ENCODE measurements at regions not wholly inside any gene's neighbourhood (a gene's known extent, or its start where the extent isn't known, plus 50 kb on each side); places are given as distances from the start of the nearest gene placed in this dataset.

- DNase-seq (ENCODE audit: low read depth, low spot score), result no peak
- TF ChIP-seq CTCF (IDR thresholded peaks at IDR 0.05; ENCODE audit: insufficient read depth, low read length, missing control alignments), result no peak
- POLR2A ChIA-PET, result interaction anchor here (1.0 to 1.6 kb wide), 2 partner anchors 15 to 16 kb away, joined by 3 to 5 read pairs; no protein-coding TSS in a partner anchor
- CTCF ChIA-PET, result interaction anchor here (0.8 to 4.1 kb wide), 6 partner anchors 10 to 330 kb away, joined by 3 to 34 read pairs (median 3); no protein-coding TSS in a partner anchor
- no peak overlapping the region; the same call in 1 of the 2 replicates for H3K4me3 ChIP-seq (ENCODE audit: low read depth, low read length)
Observed at GRCh38 chr3:170740726-170741591, 129.0 kb downstream of the RPL22L1 start.

- ChIA-PET POLR2A (no interaction called here), CTCF (interaction anchor here (1.2 to 4.1 kb wide), 2 partner anchors 71 to 108 kb away, joined by 3 to 34 read pairs; no protein-coding TSS in a partner anchor)
- no peak for DNase-seq (ENCODE audit: low read depth, low spot score)
- no peak overlapping the region for H3K4me3 ChIP-seq (ENCODE audit: low read depth, low read length)
- no peak for TF ChIP-seq CTCF (IDR thresholded peaks at IDR 0.05; ENCODE audit: insufficient read depth, low read length, missing control alignments)
Observed at GRCh38 chr3:170740285-170740684, 129.7 kb downstream of the RPL22L1 start.

GRCh38 chr3:170739410-170739809 is 130.6 kb downstream of the RPL22L1 start:
- TF ChIP-seq CTCF (IDR thresholded peaks at IDR 0.05; ENCODE audit: insufficient read depth, low read length, missing control alignments), result no peak
- CTCF ChIA-PET, result interaction anchor here (0.8 to 1.9 kb wide), 5 partner anchors 10 to 72 kb away, joined by 3 to 5 read pairs (median 4); no protein-coding TSS in a partner anchor
- POLR2A ChIA-PET, result no interaction called here
- no peak for DNase-seq (ENCODE audit: low read depth, low spot score)
- no peak overlapping the region for H3K4me3 ChIP-seq (ENCODE audit: low read depth, low read length)

- ChIA-PET CTCF (interaction anchor here (0.8 to 1.9 kb wide), 5 partner anchors 10 to 72 kb away, joined by 3 to 5 read pairs (median 4); no protein-coding TSS in a partner anchor), POLR2A (no interaction called here)
- DNase-seq (ENCODE audit: low read depth, low spot score), result no peak
- no peak overlapping the region for H3K4me3 ChIP-seq (ENCODE audit: low read depth, low read length)
- TF ChIP-seq CTCF (IDR thresholded peaks at IDR 0.05; ENCODE audit: insufficient read depth, low read length, missing control alignments), result no peak
Observed at GRCh38 chr3:170738766-170739165, 131.2 kb downstream of the RPL22L1 start.

- no peak for DNase-seq (ENCODE audit: low read depth, low spot score)
- CTCF ChIA-PET, result interaction anchor here (1.3 to 1.9 kb wide), 3 partner anchors 8 to 27 kb away, joined by 3 to 5 read pairs (median 4); no protein-coding TSS in a partner anchor
- TF ChIP-seq CTCF (IDR thresholded peaks at IDR 0.05; ENCODE audit: insufficient read depth, low read length, missing control alignments), result no peak
- no peak overlapping the region for H3K4me3 ChIP-seq (ENCODE audit: low read depth, low read length)
- POLR2A ChIA-PET, result no interaction called here
Observed at GRCh38 chr3:170737498-170738162, 132.4 kb downstream of the RPL22L1 start.

GRCh38 chr3:170735821-170736220 is 134.2 kb downstream of the RPL22L1 start:
- POLR2A ChIA-PET, result interaction anchor here (0.9 kb wide), 1 partner anchor 76 kb away, joined by 3 read pairs; no protein-coding TSS in a partner anchor
- TF ChIP-seq CTCF (IDR thresholded peaks at IDR 0.05; ENCODE audit: insufficient read depth, low read length, missing control alignments), result no peak
- CTCF ChIA-PET, result interaction anchor here (1.7 kb wide), 1 partner anchor 74 kb away, joined by 4 read pairs; no protein-coding TSS in a partner anchor

More at GRCh38 chr3:170735821-170736220, 134.2 kb downstream of the RPL22L1 start:
- no peak for DNase-seq (ENCODE audit: low read depth, low spot score)
- no peak overlapping the region for H3K4me3 ChIP-seq (ENCODE audit: low read depth, low read length)
